HEK293 (cell line): ENCODE measurements at regions not wholly inside any gene's neighbourhood (a gene's known extent, or its start where the extent isn't known, plus 50 kb on each side); places are given as distances from the start of the nearest gene placed in this dataset.

Experiments
- CTCF ChIA-PET: fragments of 350-600 bp; formaldehyde crosslinking; extraction: SDS; loops from one replicate; lab custom pipeline; 2021; ENCODE audit warnings: antibody characterized with exemption; lab: Yijun Ruan, JAX
- POLR2A ChIA-PET: fragments of 300-600 bp; formaldehyde crosslinking; extraction: SDS; loops from one replicate; lab custom pipeline; 2020; ENCODE audit warnings: antibody characterized with exemption, inconsistent platforms; lab: Yijun Ruan, JAX
- H3K27ac ChIP-seq: fragments of 200-500 bp; sonication (Bioruptor generic); 2 replicates; pipeline ENCODE4 v1.5.1; 2014; ENCODE audit warnings: low read depth, low read length, control low read depth, inconsistent platforms; ENCODE audit errors: extremely low read depth
- H3K36me3 ChIP-seq, 2 experiments: fragments of 200-500 bp in 1 of 2; sonication (Bioruptor generic) in 1 of 2; 1 replicate in 1 of 2; 2 replicates in 1 of 2; pipeline ENCODE4 v1.5.1; 2014 to 2017; ENCODE audit warnings: inconsistent platforms in 2 of 2, low read length in 2 of 2; ENCODE audit not compliant: control insufficient read depth in 2 of 2, insufficient read depth in 1 of 2
- H3K4me1 ChIP-seq: fragments of 200-500 bp; sonication (Bioruptor generic); 2 replicates; pipeline ENCODE4 v1.5.1; 2014; ENCODE audit warnings: mild to moderate bottlenecking, low read length, inconsistent platforms; ENCODE audit not compliant: control insufficient read depth, insufficient read depth
- H3K4me3 ChIP-seq: 2 replicates; pipeline ENCODE4 v1.5.1; 2011; ENCODE audit warnings: low read depth, mild to moderate bottlenecking, control low read depth, low read length, moderate library complexity
- H3K9me3 ChIP-seq: fragments of 200-500 bp; sonication (Bioruptor generic); 2 replicates; pipeline ENCODE4 v1.5.1; 2014; ENCODE audit warnings: low read depth, low read length, inconsistent platforms; ENCODE audit not compliant: control insufficient read depth, insufficient read depth
- ELK4 ChIP-seq: IDR thresholded peaks from 2 replicates; pipeline ENCODE4 v1.6.1; 2011; ENCODE audit warnings: mild to moderate bottlenecking, low read depth, low read length, borderline replicate concordance
- GLI4 ChIP-seq: fragments of 450-650 bp; formaldehyde crosslinking; IDR thresholded peaks from 2 replicates; pipeline ENCODE4 v1.5.1; 2016; ENCODE audit warnings: missing biosample characterization, missing genetic modification characterization
- GLIS1 ChIP-seq: fragments of 450-650 bp; formaldehyde crosslinking; IDR thresholded peaks from 2 replicates; pipeline ENCODE4 v1.5.1; 2016; ENCODE audit warnings: missing biosample characterization, missing genetic modification characterization
- PATZ1 ChIP-seq: fragments of 450-650 bp; formaldehyde crosslinking; IDR thresholded peaks from 2 replicates; pipeline ENCODE4 v1.5.1; 2016; ENCODE audit warnings: missing biosample characterization, missing genetic modification characterization
- PRDM6 ChIP-seq: fragments of 450-650 bp; formaldehyde crosslinking; IDR thresholded peaks from 2 replicates; pipeline ENCODE4 v1.5.1; 2017; ENCODE audit warnings: missing biosample characterization, missing genetic modification characterization
- SP2 ChIP-seq: fragments of 450-650 bp; formaldehyde crosslinking; IDR thresholded peaks from 2 replicates; pipeline ENCODE4 v1.5.1; 2016; ENCODE audit warnings: missing biosample characterization, missing genetic modification characterization
- ZBTB44 ChIP-seq: fragments of 450-650 bp; IDR thresholded peaks from 2 replicates; pipeline ENCODE4 v1.5.1; 2018; ENCODE audit warnings: missing biosample characterization, mild to moderate bottlenecking, missing genetic modification characterization
- ZBTB48 ChIP-seq: fragments of 450-650 bp; formaldehyde crosslinking; IDR thresholded peaks from 2 replicates; pipeline ENCODE4 v1.5.1; 2016; ENCODE audit warnings: missing biosample characterization, missing genetic modification characterization
- ZEB2 ChIP-seq: fragments of 450-650 bp; formaldehyde crosslinking; IDR thresholded peaks from 2 replicates; pipeline ENCODE4 v1.5.1; 2016; ENCODE audit warnings: missing biosample characterization, missing genetic modification characterization
- ZNF112 ChIP-seq: fragments of 450-650 bp; formaldehyde crosslinking; IDR thresholded peaks from 2 replicates; pipeline ENCODE4 v1.5.0; 2017; ENCODE audit warnings: missing biosample characterization, missing genetic modification characterization
- ZNF155 ChIP-seq: fragments of 450-650 bp; formaldehyde crosslinking; IDR thresholded peaks from 2 replicates; pipeline ENCODE4 v1.5.1; 2016; ENCODE audit warnings: missing biosample characterization, missing genetic modification characterization
- ZNF169 ChIP-seq: fragments of 450-650 bp; formaldehyde crosslinking; IDR thresholded peaks from 2 replicates; pipeline ENCODE4 v1.5.1; 2016; ENCODE audit warnings: missing biosample characterization, missing genetic modification characterization
- ZNF2 ChIP-seq: fragments of 450-650 bp; formaldehyde crosslinking; IDR thresholded peaks from 2 replicates; pipeline ENCODE4 v1.5.1; 2016; ENCODE audit warnings: missing biosample characterization, missing genetic modification characterization
- ZNF391 ChIP-seq: fragments of 450-650 bp; formaldehyde crosslinking; IDR thresholded peaks from 2 replicates; pipeline ENCODE4 v1.5.1; 2016; ENCODE audit warnings: low read depth, missing biosample characterization, missing genetic modification characterization, borderline replicate concordance
- ZNF624 ChIP-seq: fragments of 450-650 bp; formaldehyde crosslinking; IDR thresholded peaks from 2 replicates; pipeline ENCODE4 v1.5.1; 2017; ENCODE audit warnings: missing biosample characterization, missing genetic modification characterization
- ZNF654 ChIP-seq: fragments of 450-650 bp; formaldehyde crosslinking; IDR thresholded peaks from 2 replicates; pipeline ENCODE4 v1.5.1; 2016; ENCODE audit warnings: low read depth, missing biosample characterization, missing genetic modification characterization
- ZNF785 ChIP-seq: fragments of 450-650 bp; formaldehyde crosslinking; IDR thresholded peaks from 2 replicates; pipeline ENCODE4 v1.5.1; 2016; ENCODE audit warnings: missing biosample characterization, missing genetic modification characterization
- ZSCAN18 ChIP-seq: fragments of 450-650 bp; formaldehyde crosslinking; IDR thresholded peaks from 2 replicates; pipeline ENCODE4 v1.5.1; 2016; ENCODE audit warnings: missing biosample characterization, missing genetic modification characterization
- ZSCAN30 ChIP-seq: fragments of 450-650 bp; IDR thresholded peaks from 2 replicates; pipeline ENCODE4 v1.5.1; 2018; ENCODE audit warnings: missing biosample characterization, mild to moderate bottlenecking, missing genetic modification characterization, moderate library complexity
- ZXDB ChIP-seq: fragments of 450-650 bp; formaldehyde crosslinking; IDR thresholded peaks from 2 replicates; pipeline ENCODE4 v1.5.1; 2016; ENCODE audit warnings: missing biosample characterization, missing genetic modification characterization

GRCh38 chr2:41621563-41621962, 426.3 kb upstream of the PKDCC start (continued):
- TF ChIP-seq ZBTB48 (tag by site-specific recombination) (no peak), SP2 (tag by site-specific recombination) (no peak), ZNF785 (tag by site-specific recombination) (no peak), ZSCAN18 (tag by site-specific recombination) (no peak), ZNF2 (no peak), ZNF391 (tag by site-specific recombination) (no peak), ZSCAN30 (tag by site-specific recombination) (no peak), ZNF112 (tag by site-specific recombination) (no peak), PRDM6 (tag by site-specific recombination) (no peak), ZNF654 (tag by site-specific recombination) (no peak)
- TF ChIP-seq, all 188 proteins: peak for 0

GRCh38 chr2:41622301-41622700, 425.5 kb upstream of the PKDCC start:
- no peaks in the 10 kb centered on the region for H3K4me1 ChIP-seq
- CTCF ChIA-PET = interaction anchor here (1.3 kb wide), 1 partner anchor 77 kb away, joined by 3 read pairs; no protein-coding TSS in a partner anchor
- no peak overlapping the region for H3K27ac ChIP-seq

More at GRCh38 chr2:41622301-41622700, 425.5 kb upstream of the PKDCC start:
- Histone ChIP-seq H3K4me3 (no peak overlapping the region), H3K36me3 (no peaks in the 10 kb centered on the region), H3K9me3 (no peaks in the 10 kb centered on the region)
- TF ChIP-seq ZNF155 (no peak), ZBTB44 (tag by site-specific recombination) (no peak), ZSCAN18 (tag by site-specific recombination) (no peak), GLIS1 (tag by site-specific recombination) (no peak), ZXDB (tag by site-specific recombination) (no peak), ZNF169 (tag by site-specific recombination) (no peak), ELK4 (no peak), ZEB2 (no peak), GLI4 (no peak), PATZ1 (tag by site-specific recombination) (no peak), ZNF624 (tag by site-specific recombination) (no peak)
- POLR2A ChIA-PET = no interaction called here
